ENCODE measurements at regions not wholly inside any gene's neighbourhood (a gene's known extent, or its start where the extent isn't known, plus 50 kb on each side); places are given as distances from the start of the nearest gene placed in this dataset.
"Not testable (repeated sequence)": the region's sequence is repeated elsewhere in the genome, so short reads cannot be mapped to it uniquely, and the experiment has no call there.

GRCh38 chrX:125151146-125151545 lies 168.5 kb upstream of the TEX13C start:
- no peak for DNase-seq (ENCODE audit: low read depth in 2 of 2)
- Histone ChIP-seq H3K79me2 (ENCODE audit: control insufficient read depth, insufficient read depth, low read length) (no peaks in the 10 kb centered on the region), H3K4me2 (ENCODE audit: extremely low read depth, insufficient read depth, low read length) (no peak overlapping the region), H2AFZ (ENCODE audit: low read length) (no peak overlapping the region), H3K9ac (ENCODE audit: insufficient read depth, low read length) (no peak overlapping the region), H3K4me1 (ENCODE audit: control insufficient read depth, extremely low read depth, insufficient read depth, low read length) (no peaks in the 10 kb centered on the region), H3K27ac (ENCODE audit: insufficient read depth, low read length) (no peak overlapping the region), H4K20me1 (ENCODE audit: control insufficient read depth, extremely low read depth, insufficient read depth, low read length) (no peaks in the 10 kb centered on the region), H3K27me3 (ENCODE audit: control insufficient read depth, insufficient read depth, low read length) (no peaks in the 10 kb centered on the region), H3K9me3 (ENCODE audit: control insufficient read depth, insufficient read depth, low read depth, low read length) (no peaks in the 10 kb centered on the region), H3K4me3 (replicated peaks in 1 of 4; ENCODE audit: control extremely low read depth in 1 of 4, insufficient read depth in 1 of 4, low read depth in 3 of 4, low read length in 4 of 4) (no peak overlapping the region), H3K36me3 (ENCODE audit: control insufficient read depth, insufficient read depth, low read length) (no peaks in the 10 kb centered on the region)
- no peak for TF ChIP-seq CTCF (conservative IDR thresholded peaks at IDR 0.05 in 1 of 2, IDR thresholded peaks at IDR 0.05 in 1 of 2; ENCODE audit: low read depth in 1 of 2, low read length in 2 of 2)
- TF ChIP-seq EZH2 (IDR thresholded peaks at IDR 0.05; ENCODE audit: low read length, missing control alignments), result no peak

GRCh38 chrX:125152011-125152410 lies 167.7 kb upstream of the TEX13C start:
- TF ChIP-seq EZH2 (IDR thresholded peaks at IDR 0.05; ENCODE audit: low read length, missing control alignments) (no peak), CTCF (conservative IDR thresholded peaks at IDR 0.05 in 1 of 2, IDR thresholded peaks at IDR 0.05 in 1 of 2; ENCODE audit: low read depth in 1 of 2, low read length in 2 of 2) (no peak)
- no peaks in the 10 kb centered on the region for H3K9me3 ChIP-seq (ENCODE audit: control insufficient read depth, insufficient read depth, low read depth, low read length)
- H3K4me1 ChIP-seq (ENCODE audit: control insufficient read depth, extremely low read depth, insufficient read depth, low read length), result no peaks in the 10 kb centered on the region
- H3K79me2 ChIP-seq (ENCODE audit: control insufficient read depth, insufficient read depth, low read length), result no peaks in the 10 kb centered on the region
- H2AFZ ChIP-seq (ENCODE audit: low read length), result no peak overlapping the region
- no peaks in the 10 kb centered on the region for H3K36me3 ChIP-seq (ENCODE audit: control insufficient read depth, insufficient read depth, low read length)
- no peak overlapping the region for H3K4me3 ChIP-seq (replicated peaks in 1 of 4; ENCODE audit: control extremely low read depth in 1 of 4, insufficient read depth in 1 of 4, low read depth in 3 of 4, low read length in 4 of 4)
- no peaks in the 10 kb centered on the region for H4K20me1 ChIP-seq (ENCODE audit: control insufficient read depth, extremely low read depth, insufficient read depth, low read length)
- no peak overlapping the region for H3K4me2 ChIP-seq (ENCODE audit: extremely low read depth, insufficient read depth, low read length)
- H3K27ac ChIP-seq (ENCODE audit: insufficient read depth, low read length), result no peak overlapping the region
- no peaks in the 10 kb centered on the region for H3K27me3 ChIP-seq (ENCODE audit: control insufficient read depth, insufficient read depth, low read length)
- H3K9ac ChIP-seq (ENCODE audit: insufficient read depth, low read length), result no peak overlapping the region
- no peak for DNase-seq (ENCODE audit: low read depth in 2 of 2)

DNA sequence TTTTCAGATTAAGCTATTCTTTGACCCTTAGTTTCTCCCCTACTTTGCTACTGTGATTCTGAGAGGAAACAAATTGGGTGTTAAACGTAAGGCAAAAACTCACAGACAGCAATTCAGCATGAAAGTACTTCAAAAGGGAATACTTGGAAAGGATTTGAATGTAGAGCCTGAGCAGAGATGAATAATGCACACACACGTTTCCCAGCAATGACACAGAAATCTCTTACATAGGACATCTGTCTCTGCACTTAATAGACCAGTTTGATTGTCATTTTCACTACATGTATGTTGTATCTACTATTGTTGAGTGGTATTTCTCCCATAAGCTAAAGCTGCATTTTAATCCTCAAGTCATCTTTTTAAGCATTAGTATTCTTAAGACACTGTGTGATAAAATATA lies 166.1 kb upstream of the TEX13C start:
- Histone ChIP-seq H2AFZ (ENCODE audit: low read length) (no peak overlapping the region), H3K9me3 (ENCODE audit: control insufficient read depth, insufficient read depth, low read depth, low read length) (no peaks in the 10 kb centered on the region), H3K9ac (ENCODE audit: insufficient read depth, low read length) (no peak overlapping the region), H3K27me3 (ENCODE audit: control insufficient read depth, insufficient read depth, low read length) (no peaks in the 10 kb centered on the region), H3K4me1 (ENCODE audit: control insufficient read depth, extremely low read depth, insufficient read depth, low read length) (no peaks in the 10 kb centered on the region), H3K4me3 (replicated peaks in 1 of 4; ENCODE audit: control extremely low read depth in 1 of 4, insufficient read depth in 1 of 4, low read depth in 3 of 4, low read length in 4 of 4) (no peak overlapping the region), H3K4me2 (ENCODE audit: extremely low read depth, insufficient read depth, low read length) (no peak overlapping the region), H3K36me3 (ENCODE audit: control insufficient read depth, insufficient read depth, low read length) (no peaks in the 10 kb centered on the region), H4K20me1 (ENCODE audit: control insufficient read depth, extremely low read depth, insufficient read depth, low read length) (no peaks in the 10 kb centered on the region), H3K79me2 (ENCODE audit: control insufficient read depth, insufficient read depth, low read length) (no peaks in the 10 kb centered on the region), H3K27ac (ENCODE audit: insufficient read depth, low read length) (no peak overlapping the region)
- TF ChIP-seq CTCF (conservative IDR thresholded peaks at IDR 0.05 in 1 of 2, IDR thresholded peaks at IDR 0.05 in 1 of 2; ENCODE audit: low read depth in 1 of 2, low read length in 2 of 2), result no peak
- TF ChIP-seq EZH2 (IDR thresholded peaks at IDR 0.05; ENCODE audit: low read length, missing control alignments), result no peak
- DNase-seq (ENCODE audit: low read depth in 2 of 2), result no peak

DNA sequence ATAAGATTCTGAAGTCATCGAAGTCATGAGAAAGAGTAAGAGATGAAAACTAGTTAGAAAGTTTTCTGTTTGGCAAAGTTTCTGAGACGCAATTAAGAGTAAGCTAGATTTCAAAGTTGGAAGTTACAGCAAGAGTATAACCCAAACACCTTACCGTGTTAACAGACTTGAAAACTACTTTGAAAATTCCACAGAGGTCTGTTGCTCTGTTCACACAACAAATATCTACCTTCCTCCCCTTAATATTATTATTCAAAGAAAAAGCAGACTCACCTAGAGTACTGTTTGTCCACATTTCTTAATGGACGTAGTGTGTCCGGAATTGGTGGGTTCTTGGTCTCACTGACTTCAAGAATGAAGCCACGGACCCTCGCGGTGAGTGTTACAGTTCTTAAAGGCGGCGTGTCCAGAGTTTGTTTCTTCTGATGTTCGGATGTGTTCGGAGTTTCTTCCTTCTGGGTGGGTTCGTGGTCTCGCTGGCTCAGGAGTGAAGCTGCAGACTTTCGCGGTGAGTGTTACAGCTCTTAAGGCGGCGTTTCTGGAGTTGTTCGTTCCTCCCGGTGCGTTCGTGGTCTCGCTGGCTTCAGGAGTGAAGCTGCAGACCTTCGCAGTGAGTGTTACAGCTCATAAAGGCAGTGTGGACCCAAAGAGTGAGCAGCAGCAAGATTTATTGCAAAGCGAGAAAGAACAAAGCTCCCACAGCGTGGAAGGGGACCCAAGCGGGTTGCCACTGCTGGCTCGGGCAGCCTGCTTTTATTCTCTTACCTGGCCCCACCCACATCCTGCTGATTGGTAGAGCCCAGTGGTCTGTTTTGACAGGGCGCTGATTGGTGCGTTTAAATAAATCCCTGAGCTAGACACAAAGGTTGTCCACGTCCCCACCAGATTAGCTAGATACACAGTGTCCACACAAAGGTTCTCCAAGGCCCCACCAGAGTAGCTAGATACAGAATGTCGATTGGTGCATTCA lies 165.1 kb upstream of the TEX13C start:
- not testable (repeated sequence) for H3K4me2 ChIP-seq (ENCODE audit: extremely low read depth, insufficient read depth, low read length); H3K4me1 ChIP-seq (ENCODE audit: control insufficient read depth, extremely low read depth, insufficient read depth, low read length); H3K79me2 ChIP-seq (ENCODE audit: control insufficient read depth, insufficient read depth, low read length); H3K9me3 ChIP-seq (ENCODE audit: control insufficient read depth, insufficient read depth, low read depth, low read length); H3K27me3 ChIP-seq (ENCODE audit: control insufficient read depth, insufficient read depth, low read length); H4K20me1 ChIP-seq (ENCODE audit: control insufficient read depth, extremely low read depth, insufficient read depth, low read length); H3K36me3 ChIP-seq (ENCODE audit: control insufficient read depth, insufficient read depth, low read length); H3K27ac ChIP-seq (ENCODE audit: insufficient read depth, low read length); H2AFZ ChIP-seq (ENCODE audit: low read length); H3K9ac ChIP-seq (ENCODE audit: insufficient read depth, low read length); H3K4me3 ChIP-seq (replicated peaks in 1 of 4; ENCODE audit: control extremely low read depth in 1 of 4, insufficient read depth in 1 of 4, low read depth in 3 of 4, low read length in 4 of 4); DNase-seq (ENCODE audit: low read depth in 2 of 2)

All from fibroblast of lung (primary cell).